ENCODE measurements at regions not wholly inside any gene's neighbourhood (a gene's known extent, or its start where the extent isn't known, plus 50 kb on each side); places are given as distances from the start of the nearest gene placed in this dataset.

DNA sequence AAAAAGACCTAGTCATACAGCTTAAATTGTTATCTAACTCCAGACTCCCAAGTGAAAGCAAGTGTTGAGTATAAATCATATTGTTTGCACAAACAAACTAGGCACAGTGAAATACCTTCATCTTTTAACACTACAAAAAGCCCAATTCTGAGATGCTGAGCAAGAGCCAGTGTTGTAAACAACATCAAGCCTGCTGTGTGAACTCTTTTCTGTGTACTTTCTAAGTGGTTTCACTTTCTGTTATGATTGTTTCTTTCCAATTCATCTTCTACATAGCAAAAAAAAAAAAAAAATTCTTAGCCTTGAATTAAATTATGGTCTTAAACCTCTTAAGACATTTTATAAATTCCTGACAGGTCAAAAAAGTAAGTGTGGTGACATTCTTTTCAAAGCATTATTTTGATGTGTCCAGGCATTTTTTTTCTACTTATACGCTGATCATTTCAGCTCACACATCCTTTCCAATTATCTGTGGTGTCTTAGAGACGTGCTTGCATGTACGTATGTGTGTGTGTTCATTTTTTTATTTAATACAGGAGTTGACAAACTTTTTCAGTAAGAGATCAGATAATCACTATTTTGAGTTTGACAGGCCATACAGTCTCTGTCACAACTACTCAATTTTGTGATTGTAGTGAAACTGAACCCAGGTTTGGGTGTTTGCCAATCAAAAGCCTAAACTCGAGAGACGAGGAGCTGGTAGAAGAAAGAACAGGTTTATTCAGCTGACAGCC, 556.1 kb downstream of the CDH9 start:
- ATAC-seq = no peak
- no peaks in the 10 kb centered on the region for H3K27me3 ChIP-seq
- in situ Hi-C loops (cut with MboI; ENCODE audit: low sequenced_read_pairs in 4 of 4) = no loop called here
- no peak overlapping the region for H3K27ac ChIP-seq
- no peak for DNase-seq
- no peaks in the 10 kb centered on the region for H3K36me3 ChIP-seq
- intact Hi-C loops (cut with DNase I; ENCODE audit: low total_unique reads) = no loop called here
- H3K4me3 ChIP-seq = peak overlapping the region in 1 of 4 donors; percentile 13
- H3K4me1 ChIP-seq = no peaks in the 10 kb centered on the region
- TF ChIP-seq POLR2A (IDR thresholded peaks at IDR 0.05) = no peak
- TF ChIP-seq, protein P1, sequence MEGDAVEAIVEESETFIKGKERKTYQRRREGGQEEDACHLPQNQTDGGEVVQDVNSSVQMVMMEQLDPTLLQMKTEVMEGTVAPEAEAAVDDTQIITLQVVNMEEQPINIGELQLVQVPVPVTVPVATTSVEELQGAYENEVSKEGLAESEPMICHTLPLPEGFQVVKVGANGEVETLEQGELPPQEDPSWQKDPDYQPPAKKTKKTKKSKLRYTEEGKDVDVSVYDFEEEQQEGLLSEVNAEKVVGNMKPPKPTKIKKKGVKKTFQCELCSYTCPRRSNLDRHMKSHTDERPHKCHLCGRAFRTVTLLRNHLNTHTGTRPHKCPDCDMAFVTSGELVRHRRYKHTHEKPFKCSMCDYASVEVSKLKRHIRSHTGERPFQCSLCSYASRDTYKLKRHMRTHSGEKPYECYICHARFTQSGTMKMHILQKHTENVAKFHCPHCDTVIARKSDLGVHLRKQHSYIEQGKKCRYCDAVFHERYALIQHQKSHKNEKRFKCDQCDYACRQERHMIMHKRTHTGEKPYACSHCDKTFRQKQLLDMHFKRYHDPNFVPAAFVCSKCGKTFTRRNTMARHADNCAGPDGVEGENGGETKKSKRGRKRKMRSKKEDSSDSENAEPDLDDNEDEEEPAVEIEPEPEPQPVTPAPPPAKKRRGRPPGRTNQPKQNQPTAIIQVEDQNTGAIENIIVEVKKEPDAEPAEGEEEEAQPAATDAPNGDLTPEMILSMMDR (IDR thresholded peaks at IDR 0.05 in 4 of 5, conservative IDR thresholded peaks at IDR 0.05 in 1 of 5) = no peak
- no peaks in the 10 kb centered on the region for H3K9me3 ChIP-seq

DNA sequence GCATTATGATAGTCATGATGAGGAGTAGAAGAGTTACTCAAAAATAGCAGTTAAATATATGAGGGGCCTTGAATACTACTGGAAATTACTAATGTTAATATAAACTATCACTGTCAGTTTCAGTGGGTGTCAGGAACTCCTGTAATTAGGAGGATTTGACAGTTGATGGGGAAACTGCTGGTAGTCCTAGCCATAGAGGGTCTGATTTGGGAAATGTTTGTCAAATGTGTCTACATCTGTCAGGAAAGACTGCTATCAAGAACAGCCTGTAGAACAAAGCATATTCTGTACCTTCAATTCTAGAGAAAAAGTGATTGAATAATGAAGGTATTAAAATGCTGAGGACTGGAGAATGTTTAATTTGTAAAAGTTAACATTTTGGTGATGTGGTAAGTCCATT, 567.9 kb downstream of the CDH9 start:
- no peak for TF ChIP-seq POLR2A (IDR thresholded peaks at IDR 0.05)
- TF ChIP-seq, protein P1 (IDR thresholded peaks at IDR 0.05 in 4 of 5, conservative IDR thresholded peaks at IDR 0.05 in 1 of 5) = no peak

DNA sequence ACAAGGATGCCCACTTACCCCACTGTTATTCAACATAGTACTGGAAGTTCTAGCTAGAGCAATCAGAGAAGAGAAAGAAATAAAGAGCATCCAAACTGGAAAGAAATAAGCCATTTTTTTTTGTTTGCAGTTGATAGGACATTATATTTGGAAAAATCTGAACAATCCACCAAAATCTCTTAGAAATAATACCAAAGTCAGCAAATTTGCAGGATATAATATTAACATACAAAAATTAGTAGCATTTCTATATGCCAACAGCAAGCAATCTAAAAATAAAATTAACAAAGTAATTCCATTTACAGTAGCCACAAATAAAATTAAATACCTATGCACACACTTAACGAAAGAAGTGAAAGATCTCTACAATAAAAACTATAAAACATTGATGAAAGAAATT, 599.3 kb downstream of the CDH9 start:
- Histone ChIP-seq H3K9me3 (no peaks in the 10 kb centered on the region), H3K36me3 (no peaks in the 10 kb centered on the region), H3K27me3 (no peaks in the 10 kb centered on the region), H3K27ac (no peak overlapping the region), H3K4me3 (no peak overlapping the region), H3K4me1 (no peaks in the 10 kb centered on the region)
- DNase-seq (no peak), ATAC-seq (no peak)
- in situ Hi-C loops (cut with MboI; ENCODE audit: low sequenced_read_pairs in 4 of 4) (no loop called here), intact Hi-C loops (cut with DNase I; ENCODE audit: low total_unique reads) (no loop called here)
- no peak for TF ChIP-seq POLR2A (IDR thresholded peaks at IDR 0.05)
- TF ChIP-seq, protein P1 (IDR thresholded peaks at IDR 0.05 in 4 of 5, conservative IDR thresholded peaks at IDR 0.05 in 1 of 5) = no peak

More for the DNA sequence above, 567.9 kb downstream of the CDH9 start:
- intact Hi-C loops (cut with DNase I; ENCODE audit: low total_unique reads) (no loop called here), in situ Hi-C loops (cut with MboI; ENCODE audit: low sequenced_read_pairs in 4 of 4) (no loop called here)
- H3K36me3 ChIP-seq = no peaks in the 10 kb centered on the region
- no peaks in the 10 kb centered on the region for H3K9me3 ChIP-seq
- H3K4me3 ChIP-seq = no peak overlapping the region
- no peak overlapping the region for H3K27ac ChIP-seq
- H3K27me3 ChIP-seq = no peaks in the 10 kb centered on the region
- no peaks in the 10 kb centered on the region for H3K4me1 ChIP-seq
- ATAC-seq (no peak), DNase-seq (no peak)

DNA sequence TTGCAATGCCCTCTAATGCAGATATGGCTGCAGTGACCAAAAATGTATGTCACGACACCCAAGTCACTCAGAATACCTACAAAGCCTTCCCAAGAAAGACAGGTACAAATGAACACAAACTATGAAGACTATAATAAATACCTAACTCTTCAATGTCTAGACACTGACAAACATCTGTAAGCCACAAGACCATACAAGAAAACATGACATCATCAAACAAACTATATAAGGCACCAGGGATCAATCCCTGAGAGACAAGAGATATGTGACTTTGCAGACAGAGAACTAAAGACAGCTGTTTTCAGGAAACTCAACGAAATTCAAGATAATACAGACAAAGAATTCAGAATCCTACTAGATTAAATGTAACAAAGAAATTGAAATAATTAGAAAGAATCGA, 603.7 kb downstream of the CDH9 start:
- in situ Hi-C loops (cut with MboI; ENCODE audit: low sequenced_read_pairs in 4 of 4) (no loop called here), intact Hi-C loops (cut with DNase I; ENCODE audit: low total_unique reads) (no loop called here)
- H3K36me3 ChIP-seq = no peaks in the 10 kb centered on the region
- DNase-seq (no peak), ATAC-seq (no peak)
- TF ChIP-seq, protein P1 (IDR thresholded peaks at IDR 0.05 in 4 of 5, conservative IDR thresholded peaks at IDR 0.05 in 1 of 5) = no peak
- no peak for TF ChIP-seq POLR2A (IDR thresholded peaks at IDR 0.05)
- no peak overlapping the region for H3K4me3 ChIP-seq
- no peaks in the 10 kb centered on the region for H3K4me1 ChIP-seq
- H3K27ac ChIP-seq = no peak overlapping the region
- no peaks in the 10 kb centered on the region for H3K9me3 ChIP-seq
- H3K27me3 ChIP-seq = no peaks in the 10 kb centered on the region

DNA sequence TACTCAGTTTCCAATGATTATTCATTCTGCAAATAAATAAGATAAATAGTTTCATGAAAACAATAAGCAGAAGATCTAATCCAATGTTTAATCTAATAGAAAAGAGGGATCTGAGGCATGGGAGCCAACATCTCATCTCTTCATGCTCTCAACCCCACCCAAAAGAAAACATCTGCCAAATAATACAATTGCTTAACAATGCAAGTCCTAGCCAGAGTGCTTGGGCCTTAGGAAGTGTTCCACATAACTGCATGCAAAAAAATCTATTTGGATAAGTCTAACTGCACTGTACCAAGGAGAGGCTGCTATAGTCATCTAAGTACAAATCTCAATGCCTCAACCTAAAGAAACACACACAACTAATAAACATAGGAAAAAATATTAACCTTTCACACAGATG, 606.0 kb downstream of the CDH9 start:
- in situ Hi-C loops (cut with MboI; ENCODE audit: low sequenced_read_pairs in 4 of 4) (no loop called here), intact Hi-C loops (cut with DNase I; ENCODE audit: low total_unique reads) (no loop called here)
- no peaks in the 10 kb centered on the region for H3K9me3 ChIP-seq
- no peak overlapping the region for H3K27ac ChIP-seq
- H3K4me1 ChIP-seq = no peaks in the 10 kb centered on the region
- DNase-seq = no peak
- ATAC-seq = no peak
- TF ChIP-seq POLR2A (IDR thresholded peaks at IDR 0.05) = no peak
- TF ChIP-seq, protein P1 (IDR thresholded peaks at IDR 0.05 in 4 of 5, conservative IDR thresholded peaks at IDR 0.05 in 1 of 5) = no peak
- H3K4me3 ChIP-seq = no peak overlapping the region
- no peaks in the 10 kb centered on the region for H3K36me3 ChIP-seq
- H3K27me3 ChIP-seq = no peaks in the 10 kb centered on the region

Measured in gastrocnemius medialis (tissue), 4 donors.